Inflammatory macrophage treated with lipopolysaccharide for 4 hours (primary cell): ENCODE measurements at regions not wholly inside any gene's neighbourhood (a gene's known extent, or its start where the extent isn't known, plus 50 kb on each side); places are given as distances from the start of the nearest gene placed in this dataset.

Source experiments
- DNase-seq: peaks from one replicate; pipeline ENCODE4 v3.0.0-alpha.2; 2020

DNA sequence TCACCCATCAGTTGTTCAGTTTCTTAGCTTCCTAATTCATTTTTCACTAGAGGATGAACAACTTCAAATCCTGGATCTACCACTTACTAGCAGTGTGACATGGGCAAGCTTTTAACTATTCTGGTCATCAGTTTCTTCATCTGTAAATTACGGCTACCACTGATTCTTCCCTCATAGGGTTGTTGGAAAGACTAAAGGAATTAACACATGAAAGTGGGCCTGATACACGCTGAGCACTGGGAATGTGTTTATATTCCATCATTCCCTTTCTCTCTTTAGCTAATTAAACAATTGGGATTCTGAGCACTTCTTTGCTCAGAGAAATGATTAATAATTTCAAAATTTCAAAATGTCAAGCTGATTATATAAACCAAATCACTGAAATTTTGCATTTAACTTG, 862.3 kb upstream of the GCFC2 start:
- no peak for DNase-seq

DNA sequence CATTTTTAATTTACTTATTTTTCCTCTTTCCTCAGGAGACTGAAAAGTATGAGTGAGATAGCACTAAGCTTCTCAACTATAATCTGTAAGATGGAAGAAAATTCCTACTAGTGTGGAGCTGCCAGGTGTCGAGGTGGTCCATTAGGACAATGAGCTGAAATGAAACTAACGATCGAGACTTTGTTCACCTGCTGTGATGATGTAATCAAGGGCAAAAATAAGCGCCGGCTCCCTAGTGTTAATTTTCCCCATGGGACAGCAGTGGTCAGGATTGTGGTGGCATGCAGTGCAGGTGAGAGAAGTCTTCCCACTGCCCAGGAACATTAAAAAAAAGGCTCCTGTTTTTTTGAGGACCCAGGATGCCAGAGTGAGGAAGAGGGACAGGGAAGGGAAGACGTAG, 859.1 kb upstream of the GCFC2 start:
- no peak for DNase-seq

DNA sequence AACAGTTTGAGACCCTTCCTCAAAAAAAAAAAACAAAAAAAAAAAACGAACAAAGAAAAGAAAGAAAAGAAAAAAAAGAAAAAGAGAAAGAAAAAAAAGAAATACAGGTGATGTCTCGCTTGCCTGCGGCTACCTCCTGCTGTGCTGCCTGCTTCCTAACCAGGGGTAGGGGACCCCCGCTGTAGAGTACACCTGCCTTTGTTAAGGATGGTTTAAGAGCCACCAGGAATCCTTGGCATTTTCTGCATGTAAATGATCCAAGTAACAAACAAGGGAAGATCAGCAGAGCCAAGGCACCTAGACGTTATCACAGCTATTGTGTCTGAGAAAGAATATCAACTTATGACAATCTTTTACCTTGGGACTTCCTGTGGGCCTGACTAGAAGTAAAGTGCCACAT, 856.8 kb upstream of the GCFC2 start:
- no peak for DNase-seq

DNA sequence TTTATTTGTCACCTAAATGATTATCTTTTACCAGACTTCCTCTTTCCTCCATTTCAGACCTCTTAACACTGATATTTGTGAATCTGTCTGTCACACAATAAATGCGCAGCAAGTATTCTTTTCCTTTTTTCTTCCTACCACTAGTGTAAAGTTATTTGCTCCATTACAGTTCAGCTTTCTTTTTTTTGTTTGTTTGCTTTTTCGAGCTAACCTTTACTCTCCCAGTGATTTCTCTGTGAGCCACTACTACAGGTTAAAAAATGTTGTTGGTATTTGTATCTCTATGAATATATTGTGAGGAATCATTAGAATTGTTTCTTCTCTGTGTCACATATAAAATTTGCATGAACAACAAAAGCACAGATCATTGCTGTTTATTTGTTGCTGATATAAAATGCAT, 854.0 kb upstream of the GCFC2 start:
- no peak for DNase-seq

DNA sequence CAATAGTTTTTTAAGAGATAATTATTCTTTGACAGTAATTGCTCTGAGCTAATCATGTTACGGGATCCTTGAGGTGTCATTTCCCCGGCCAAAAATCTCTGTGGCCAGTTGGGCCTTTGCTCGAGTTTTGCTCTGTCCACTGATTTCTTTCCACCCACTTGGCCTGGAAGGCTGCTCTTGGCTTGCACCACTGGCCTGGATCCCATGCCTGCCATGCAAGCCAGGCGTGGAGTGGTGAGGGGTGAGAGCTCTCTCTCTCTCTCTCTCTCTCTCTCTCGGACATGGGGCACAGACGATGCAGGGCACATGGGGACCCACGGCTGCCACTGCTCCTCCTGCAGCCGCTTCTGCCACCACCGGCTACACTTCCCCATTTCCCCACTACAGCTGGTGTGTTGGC, 853.0 kb upstream of the GCFC2 start:
- DNase-seq, result no peak

DNA sequence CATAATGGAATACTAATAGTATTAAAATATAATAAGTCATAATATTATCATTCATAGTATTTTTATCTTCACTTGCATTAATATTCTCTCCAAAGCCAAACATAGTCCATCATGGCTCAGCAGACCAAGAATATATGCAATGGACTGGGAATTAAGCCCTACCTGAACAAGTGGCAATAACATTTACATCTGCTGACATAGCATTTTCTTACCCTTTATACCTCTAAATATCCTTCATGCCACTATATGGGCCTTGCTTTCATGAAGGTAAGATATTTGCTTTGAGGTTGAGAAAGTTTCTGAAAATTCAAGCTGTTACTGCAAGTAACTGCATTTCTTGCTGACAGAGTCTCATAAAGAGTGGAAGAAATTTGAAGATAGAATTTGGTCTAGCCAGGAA, 847.4 kb upstream of the GCFC2 start:
- DNase-seq, result no peak

DNA sequence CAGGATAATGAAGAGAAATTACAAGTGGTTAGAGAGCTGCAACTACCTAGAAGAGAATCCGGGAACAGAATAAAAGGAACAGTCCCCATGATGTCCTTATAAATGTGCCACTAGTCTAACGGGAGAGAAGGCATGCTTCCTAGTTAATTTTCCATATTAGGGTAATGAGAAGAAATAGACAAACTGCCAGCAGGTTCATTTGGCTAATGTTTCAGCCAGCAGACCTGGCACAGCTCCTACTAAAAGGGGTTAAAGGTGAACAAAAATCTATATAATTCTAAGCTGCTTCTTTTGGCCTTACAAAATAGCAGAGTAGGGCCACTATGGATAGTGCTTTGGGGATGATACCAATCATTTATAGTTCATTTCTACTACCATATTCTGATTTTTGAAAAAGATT, 845.3 kb upstream of the GCFC2 start:
- no peak for DNase-seq

DNA sequence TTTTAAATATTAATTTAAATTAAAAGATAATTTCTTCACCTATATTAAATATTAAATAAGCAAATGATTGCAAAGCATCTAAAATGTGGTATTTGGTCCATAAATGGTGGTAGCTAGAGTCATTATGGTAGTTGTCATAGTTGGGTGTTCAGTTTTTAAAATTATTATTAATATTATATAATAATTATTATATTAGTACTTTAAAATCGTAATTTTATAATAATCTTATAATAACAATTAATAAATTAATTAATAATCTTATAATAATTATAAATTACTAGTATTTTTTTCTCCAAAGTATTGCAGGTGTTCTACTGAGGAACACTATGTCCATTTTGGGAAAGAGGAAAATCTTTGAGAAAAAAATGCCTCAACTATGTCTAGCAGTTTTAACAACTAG, 835.5 kb upstream of the GCFC2 start:
- no peak for DNase-seq

DNA sequence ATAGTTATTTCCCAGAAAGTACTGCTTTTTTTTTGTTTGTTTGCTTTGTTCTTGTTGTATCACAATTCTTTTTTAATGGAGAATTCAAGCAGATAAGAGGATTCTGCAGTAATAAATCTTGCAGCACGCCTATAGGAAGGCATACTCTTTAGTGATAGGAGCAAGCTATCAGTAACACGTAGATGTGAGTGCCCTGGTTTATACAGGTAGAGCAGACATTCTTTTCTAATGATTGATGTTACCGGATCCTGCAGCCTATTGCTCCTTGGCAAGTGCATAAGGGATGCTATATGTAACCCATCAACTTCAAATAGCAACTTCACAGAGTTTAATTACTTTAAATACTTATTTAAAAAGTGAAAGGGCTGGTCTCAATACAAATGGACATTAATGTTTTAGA, 834.2 kb upstream of the GCFC2 start:
- DNase-seq, result no peak

DNA sequence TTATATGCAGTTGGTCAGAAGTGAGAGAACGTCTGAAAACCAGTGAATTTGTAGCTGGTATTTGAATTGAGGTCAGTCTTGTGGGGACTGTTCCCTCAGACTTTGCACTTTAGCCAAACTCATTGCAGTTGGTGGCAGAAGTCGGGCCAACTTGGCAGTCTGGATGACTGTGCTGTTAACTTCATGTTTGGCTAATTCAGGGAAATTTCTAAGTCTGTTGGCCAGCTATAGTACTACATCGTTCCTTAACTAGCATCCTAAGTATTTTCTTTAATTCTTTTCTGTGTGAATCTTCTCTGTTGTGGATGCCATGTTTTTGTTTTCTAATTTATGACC, 806.8 kb upstream of the GCFC2 start:
- no peak for DNase-seq

DNA sequence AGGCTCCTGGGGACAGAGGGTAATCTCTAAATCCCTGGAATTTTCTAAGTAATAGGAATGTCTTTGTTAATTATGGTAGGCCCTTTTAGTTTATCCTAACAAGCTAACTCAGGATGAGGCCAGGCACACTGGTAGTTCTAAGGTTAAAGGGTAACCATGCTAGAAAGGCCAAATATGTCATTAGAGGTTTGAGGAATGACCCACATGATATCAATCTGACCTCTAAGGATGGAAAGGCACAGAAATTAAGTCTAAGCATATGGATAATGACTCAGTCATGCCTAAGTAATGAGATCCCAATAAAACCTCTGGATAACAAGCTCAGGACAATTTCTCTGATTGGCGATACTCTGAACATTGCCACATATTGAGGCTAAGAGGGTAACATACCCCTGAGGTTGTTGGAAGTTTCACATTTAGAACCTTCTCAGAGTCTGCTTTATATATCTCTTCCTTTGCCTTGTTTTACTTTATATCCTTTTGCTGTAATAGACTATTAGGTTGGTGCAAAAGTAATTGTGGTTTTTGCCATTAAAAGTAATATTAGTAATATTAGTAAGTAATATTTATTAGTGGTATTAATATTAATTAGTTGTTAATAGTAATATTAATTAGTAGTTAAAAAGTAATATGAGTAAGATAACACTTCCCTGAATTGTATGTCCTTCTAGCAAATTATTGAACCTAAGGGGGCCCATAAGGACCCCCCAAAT, 806.3 kb upstream of the GCFC2 start:
- no peak for DNase-seq

DNA sequence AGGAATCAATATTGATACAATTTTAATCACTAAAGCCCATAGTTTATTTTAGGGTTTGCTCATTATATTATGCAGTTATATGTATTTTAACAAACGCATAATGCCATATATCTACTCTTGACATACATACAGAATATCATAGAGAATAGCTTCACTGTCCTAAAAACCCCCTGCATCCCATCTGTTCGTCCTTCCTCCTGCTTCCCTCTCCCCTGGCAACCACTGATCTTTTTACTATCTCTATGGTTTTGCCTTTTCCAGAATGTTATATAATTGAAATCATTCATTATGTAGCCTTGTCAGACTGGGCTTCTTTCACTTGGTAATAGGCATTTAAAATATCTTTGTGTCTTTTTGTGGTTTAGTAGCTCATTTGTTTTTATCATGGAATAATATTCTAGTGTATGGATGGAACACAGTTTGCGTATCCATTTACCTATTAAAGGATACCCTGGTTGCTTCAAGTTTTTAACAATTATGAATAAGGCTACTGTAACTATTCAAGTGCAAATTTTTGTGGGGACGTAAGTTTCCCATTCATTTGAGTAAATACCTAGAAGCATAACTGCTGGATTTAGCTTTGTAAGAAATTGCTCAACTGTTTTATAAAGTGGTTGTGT, 801.6 kb upstream of the GCFC2 start:
- no peak for DNase-seq

DNA sequence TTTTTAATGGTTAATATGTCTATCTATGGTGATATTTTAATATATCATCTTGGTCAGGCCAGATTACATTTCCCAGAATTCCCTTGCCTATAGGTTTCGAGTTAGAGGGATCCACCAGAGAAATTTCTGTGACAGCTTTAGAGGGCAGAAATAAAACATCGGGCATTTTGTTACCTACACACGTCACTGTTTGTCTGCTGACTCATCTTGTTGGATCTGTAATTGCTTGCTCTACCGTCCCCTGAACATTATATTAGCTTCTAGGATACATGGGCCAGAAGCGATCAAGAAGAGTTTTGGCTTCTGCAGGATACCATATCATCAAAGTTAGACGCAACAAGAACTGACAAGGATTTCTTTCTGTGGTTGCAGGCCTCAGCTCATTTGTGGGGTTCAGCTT, 795.8 kb upstream of the GCFC2 start:
- DNase-seq, result no peak

DNA sequence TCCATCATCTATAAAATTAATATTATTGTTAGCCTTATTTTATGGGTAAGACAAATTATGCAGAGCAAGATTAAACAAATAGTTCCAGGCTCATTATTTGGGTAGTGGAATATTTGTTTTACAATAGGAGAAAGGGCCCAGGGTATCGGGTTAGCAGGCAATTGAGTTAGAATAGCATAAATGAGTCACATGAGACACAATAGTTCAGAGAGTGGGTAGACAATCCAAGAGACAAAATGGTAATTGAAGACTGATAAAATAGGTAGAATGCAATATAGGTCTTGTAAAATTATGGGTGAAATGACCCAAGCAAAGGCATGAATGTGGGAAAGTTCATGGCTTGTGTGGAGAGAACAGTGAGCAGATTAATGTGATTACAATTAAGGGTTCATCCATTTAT, 790.9 kb upstream of the GCFC2 start:
- DNase-seq, result no peak

DNA sequence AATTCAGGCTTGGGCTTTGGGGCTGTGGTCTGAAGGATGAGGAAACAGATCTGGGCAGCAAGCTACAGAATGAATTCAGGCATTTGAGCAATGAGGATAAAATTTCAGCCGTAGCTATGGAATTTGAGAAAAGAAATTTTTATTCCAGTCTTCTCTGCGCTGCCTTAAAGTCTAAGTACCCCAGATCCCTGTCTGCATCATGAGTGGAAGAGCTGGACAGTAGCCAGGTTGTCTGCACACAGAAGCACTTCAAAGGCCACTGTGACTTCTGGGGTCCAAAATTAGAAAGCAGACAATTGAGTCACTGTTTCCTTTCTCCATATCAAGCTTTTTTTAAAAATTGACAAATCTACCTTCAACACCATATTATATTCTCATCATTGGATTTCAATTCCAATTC, 787.6 kb upstream of the GCFC2 start:
- no peak for DNase-seq

DNA sequence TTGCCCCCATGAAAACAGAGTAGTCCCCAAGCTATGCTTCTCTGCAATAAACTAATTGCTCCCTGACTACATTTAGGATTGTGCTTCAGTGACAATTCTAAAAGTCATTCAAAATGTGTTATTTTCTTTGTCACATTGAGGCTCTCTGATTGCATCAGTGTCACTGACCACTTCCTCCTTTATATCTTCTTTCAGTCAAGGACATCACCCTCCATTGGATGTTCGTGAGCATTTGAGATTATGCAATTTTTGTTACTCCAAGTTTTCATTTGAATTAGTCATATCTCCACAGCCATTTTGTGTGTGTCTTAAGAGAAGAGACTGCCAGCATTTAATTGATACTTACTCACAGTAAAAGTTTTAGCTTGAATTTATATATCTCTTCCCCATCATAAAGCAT, 780.8 kb upstream of the GCFC2 start:
- peak; percentile 27 for DNase-seq

DNA sequence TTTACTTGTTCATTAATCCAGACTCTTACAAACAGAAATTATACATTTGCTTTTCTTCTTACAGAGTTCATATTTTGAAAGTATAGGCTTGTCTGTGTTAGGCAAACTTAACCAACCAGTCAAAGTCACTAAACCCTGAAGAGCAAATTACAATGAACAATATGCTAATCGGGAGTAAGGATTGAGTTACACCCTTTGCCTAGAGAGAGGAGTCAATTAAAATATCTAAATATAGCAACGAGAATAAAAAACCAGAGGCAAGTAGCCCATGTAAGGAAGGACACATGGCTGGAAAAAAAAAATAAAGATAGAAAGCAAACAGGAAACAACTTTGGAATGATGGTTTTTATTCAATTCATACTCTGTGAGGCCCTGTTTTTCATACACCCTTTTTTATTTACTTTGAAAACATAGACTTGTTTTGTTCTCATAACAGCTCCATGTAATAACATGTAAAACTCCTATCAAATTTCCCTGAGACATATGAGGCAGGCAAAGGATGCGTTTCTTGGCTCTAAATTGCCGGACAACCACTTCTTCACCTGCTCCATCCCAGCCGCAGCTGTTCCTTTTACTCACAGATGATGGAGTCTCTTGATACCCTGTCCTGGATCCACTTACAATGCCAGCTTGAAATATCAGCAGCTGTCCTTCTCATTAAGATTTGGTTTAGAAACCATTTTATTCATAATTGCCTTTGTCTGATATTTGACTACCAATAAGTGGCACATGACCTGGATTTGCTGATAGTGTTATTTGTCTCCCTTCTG, 767.7 kb upstream of the GCFC2 start:
- DNase-seq, result no peak

DNA sequence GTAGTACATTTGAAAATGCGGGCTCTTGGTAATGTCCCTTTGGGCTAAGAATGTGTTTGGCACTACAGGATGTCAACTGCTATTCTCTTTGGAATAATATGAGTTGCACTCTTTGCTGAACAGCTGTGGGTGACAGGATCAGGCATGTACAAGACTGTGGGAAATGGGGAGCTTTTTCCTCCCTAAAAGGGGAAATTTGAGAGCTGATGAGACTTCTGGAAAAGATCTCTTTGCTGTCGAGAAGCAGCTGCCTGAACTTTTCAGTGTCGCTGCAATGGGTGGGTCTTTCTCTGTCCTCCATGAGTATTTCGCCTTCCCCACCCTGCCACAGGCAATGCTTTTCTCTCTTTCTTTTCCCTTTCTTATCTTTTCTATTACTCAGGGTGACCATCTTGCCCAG, 762.2 kb upstream of the GCFC2 start:
- DNase-seq, result no peak

DNA sequence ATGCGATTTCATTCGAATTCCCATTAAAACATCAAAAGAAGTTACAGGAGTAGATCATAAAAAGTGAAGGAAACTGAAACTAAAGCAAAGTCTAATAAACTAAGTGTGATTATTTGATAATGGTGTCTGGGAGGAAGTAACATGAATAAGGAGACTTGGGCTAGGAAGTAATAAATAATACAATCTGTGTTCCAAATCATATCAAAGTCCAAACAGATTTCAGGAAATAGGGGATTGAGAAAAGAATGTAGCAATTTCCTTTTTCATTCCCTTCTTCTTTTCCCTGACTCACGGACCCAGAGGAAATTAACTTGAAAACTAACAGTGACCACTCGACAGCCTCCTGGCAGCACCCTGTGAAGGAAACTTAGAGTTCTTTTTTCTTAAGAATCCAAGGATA, 758.4 kb upstream of the GCFC2 start:
- DNase-seq, result no peak

DNA sequence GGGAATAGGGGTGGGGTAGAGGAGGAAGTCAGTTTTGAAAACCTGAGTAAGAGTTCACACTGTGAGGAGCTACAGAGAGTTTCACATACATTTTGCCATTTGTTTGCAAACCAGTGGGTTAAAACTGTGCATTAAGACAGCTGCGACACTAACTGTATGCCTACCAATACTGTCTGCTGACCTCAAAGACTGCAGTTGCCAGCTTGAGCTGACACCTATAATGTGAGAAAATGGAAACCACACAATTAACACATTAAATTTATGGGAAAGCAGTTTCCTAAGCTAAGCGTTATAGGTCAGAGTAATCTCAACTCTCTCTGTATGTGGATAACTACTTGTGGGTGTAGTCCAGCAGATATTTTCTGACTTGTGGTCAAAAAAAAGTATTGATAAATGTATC, 756.6 kb upstream of the GCFC2 start:
- DNase-seq, result no peak

DNA sequence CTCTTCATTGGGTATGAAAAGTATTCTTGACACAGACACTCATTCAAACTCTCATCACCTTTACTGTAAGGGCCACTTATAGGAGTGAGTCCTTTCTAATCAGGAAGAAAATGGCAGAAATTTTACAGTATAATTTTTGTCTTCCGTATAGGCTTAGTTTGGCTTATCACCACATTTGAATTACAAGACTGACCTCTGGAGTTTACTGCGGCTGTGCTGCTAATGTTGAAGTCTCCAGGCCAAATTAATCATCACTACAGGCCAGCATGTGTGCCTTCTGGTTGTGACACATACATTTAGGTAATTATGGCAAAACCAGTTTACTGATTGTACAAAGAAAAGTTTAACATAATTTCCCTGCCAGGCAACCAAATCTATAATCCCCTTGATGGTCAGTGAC, 753.6 kb upstream of the GCFC2 start:
- no peak for DNase-seq

DNA sequence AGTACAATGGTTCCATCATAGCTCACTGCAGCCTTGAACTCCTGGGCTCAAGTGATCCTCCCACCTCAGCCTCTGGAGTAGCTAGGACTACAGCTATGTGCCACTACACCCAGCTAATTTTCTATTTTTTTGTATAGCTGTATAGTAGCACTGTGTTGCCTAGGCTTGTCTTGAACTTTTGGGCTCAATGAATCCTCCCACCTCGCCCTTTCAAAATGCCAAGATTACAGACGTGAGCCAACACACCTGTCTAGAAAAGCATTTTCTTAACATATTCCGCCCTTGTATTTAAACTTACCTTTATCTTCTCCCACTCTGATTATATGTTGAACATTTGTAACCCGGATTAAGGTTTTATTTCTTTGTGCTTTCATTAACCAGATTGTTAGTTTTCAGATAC, 750.7 kb upstream of the GCFC2 start:
- DNase-seq, result no peak

DNA sequence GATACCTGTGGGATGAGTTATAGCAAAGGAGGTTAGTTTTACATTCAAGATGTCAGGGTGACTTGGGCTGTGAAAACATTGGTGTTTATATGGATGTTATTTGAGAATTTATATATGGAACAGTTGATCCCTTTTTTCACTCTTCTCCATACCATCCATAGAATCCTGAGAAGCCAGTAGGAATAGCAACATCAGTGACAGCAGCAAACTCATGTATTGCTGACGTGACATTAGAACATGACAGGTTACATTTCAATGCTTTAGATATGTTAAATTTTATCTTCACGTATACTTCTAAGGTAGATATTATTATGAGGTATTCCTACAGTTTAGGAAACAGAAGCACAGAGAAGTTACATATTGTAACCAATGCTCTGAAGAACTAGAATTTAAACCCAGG, 745.2 kb upstream of the GCFC2 start:
- no peak for DNase-seq

DNA sequence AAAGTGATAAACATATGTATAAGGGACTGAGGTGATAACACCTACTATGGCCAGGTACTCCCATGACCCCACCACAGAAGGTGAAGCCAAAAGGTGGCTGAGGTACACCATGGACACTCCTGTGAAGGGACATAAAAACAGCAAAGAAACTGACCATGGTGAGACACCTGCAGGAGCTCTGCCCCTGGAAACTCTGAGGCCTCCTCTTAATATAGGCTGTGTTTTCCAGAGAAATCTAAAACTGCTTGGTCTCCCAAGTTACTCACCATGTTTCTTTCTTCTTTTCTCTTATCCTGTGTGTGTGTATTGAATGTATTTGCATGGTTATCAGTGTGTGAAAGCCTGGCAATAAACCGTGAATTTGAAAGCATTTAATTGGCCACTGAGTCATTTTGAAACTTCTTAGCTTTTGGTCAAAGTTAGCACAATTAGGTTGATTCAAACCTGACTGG, 739.3 kb upstream of the GCFC2 start:
- no peak for DNase-seq

DNA sequence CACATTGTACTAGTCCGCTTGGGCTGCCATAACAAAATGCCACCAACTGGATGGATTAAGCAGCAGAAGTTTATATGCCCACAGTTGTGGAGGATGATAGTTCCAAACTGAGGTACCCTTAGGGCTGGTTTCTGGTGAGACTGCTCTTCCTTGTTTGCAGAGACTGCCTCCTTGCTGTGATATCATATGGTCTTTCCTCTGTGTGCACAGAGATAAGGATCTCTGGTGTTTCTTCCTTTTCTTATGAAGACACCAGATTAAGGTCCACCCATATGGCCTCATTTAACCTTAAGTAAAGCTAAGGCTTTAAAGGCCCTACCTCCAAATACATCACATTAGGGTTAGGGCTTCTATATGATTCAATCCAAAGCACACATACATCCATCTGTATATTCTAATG, 738.2 kb upstream of the GCFC2 start:
- no peak for DNase-seq
